HG03354 (cell line): ENCODE measurements at regions not wholly inside any gene's neighbourhood (a gene's known extent, or its start where the extent isn't known, plus 50 kb on each side); places are given as distances from the start of the nearest gene placed in this dataset.
"Not testable (repeated sequence)": the region's sequence is repeated elsewhere in the genome, so short reads cannot be mapped to it uniquely, and the experiment has no call there.

Source experiments
- ATAC-seq: cut with Tn5 transposase; IDR thresholded peaks from one replicate; pipeline ENCODE4 v1.9.1; 2021; ENCODE audit warnings: mild to moderate bottlenecking; ENCODE audit not compliant: unreplicated experiment, poor library complexity, severe bottlenecking

DNA sequence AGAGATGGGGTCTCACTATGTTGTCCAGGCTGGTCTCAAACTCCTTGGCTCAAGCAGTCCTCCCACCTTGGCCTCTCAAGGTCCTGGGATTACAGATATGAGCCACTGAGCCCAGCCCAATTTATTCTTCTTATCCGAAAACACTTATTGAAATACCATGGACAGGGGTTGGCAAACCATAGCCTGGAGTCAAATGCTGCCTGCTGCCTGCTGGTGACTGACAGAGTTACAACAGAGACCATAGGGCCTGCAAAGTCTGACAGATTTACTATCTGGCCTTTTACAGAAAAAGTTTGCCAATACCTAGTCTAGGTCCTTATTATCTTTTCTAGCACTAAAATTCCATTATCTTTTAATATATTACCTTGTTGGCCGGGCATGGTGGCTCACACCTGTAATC lies 87.1 kb upstream of the ZNF281 start:
- ATAC-seq = no peak

GRCh38 chr1:200495901-200496300 lies 86.1 kb upstream of the ZNF281 start:
- no peak for ATAC-seq

DNA sequence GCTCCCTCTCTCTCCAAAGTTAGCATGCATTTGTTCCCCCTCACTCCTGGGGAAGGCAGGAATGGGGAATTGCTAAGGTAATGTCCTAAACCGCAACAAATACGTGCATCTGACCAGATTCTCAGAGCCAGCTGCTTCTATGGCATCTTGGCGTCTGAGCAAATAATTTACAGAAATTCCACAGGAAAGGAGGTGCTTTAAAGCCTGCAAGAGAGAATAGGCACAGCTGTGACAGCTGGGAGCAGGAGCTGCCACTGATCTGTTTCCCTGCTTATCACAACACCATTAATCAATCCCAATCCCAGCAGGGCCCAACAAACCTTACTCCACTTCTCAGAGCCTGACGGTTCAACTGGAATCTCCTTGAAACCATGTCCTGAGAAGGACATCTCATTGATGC lies 83.5 kb upstream of the ZNF281 start:
- ATAC-seq = no peak

DNA sequence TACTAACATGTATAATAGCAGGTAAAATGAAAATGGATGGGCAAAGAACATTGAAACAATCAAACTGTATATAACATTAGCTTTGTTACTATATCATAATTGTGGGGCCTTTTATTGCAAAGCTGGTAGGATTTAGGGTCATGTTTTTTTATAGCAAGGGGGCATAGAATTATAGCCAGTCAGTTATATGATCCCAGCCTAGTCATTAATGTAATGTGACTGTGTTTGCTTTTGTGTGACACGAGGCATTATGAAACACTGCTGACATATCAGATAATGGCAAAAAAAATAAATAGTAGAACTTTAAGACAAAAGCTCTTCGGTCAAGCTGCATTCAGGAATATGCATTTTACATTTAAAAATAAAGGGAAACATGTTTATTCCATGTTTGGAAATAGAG lies 81.3 kb upstream of the ZNF281 start:
- no peak for ATAC-seq

DNA sequence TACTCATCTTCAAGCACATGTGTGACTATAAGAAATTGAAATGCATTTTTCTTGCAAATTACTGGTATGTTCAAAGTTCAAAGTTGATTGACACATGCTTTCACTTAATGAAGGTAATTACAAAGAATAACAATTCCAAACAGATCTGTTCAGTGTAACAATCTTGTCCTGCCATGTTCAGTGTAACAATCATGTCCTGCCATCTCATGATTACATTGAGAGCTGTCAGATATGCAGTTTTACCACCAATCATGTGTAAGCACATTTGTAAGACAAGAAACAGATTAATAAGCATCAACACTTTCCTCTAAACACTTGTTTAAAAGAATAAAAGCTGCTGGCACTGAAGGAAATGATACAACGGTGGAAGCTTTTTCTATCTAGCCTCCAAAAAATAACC lies 80.3 kb upstream of the ZNF281 start:
- ATAC-seq = no peak

GRCh38 chr1:200488375-200489165 lies 78.7 kb upstream of the ZNF281 start:
- peak; percentile 76 for ATAC-seq

GRCh38 chr1:200487650-200488049 lies 77.8 kb upstream of the ZNF281 start:
- no peak for ATAC-seq

DNA sequence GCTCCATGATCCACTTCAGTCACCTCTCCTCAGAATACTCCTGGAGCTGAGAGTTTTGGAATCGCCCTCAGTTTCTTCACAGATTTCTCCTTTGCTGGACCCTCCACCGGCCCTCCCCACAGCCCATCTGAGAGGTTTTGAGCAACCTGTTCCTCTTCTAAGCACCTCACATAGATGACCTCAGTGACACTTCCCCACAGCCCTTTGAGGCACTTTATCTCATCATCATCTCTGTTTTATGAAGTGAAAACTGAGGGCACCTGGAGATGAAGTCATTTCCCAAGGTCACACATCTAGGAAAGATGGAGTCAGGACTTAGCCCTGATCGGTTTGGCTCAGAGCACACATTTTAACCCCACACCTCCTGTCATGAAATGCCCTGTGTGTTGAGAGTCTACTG lies 76.8 kb upstream of the ZNF281 start:
- no peak for ATAC-seq

DNA sequence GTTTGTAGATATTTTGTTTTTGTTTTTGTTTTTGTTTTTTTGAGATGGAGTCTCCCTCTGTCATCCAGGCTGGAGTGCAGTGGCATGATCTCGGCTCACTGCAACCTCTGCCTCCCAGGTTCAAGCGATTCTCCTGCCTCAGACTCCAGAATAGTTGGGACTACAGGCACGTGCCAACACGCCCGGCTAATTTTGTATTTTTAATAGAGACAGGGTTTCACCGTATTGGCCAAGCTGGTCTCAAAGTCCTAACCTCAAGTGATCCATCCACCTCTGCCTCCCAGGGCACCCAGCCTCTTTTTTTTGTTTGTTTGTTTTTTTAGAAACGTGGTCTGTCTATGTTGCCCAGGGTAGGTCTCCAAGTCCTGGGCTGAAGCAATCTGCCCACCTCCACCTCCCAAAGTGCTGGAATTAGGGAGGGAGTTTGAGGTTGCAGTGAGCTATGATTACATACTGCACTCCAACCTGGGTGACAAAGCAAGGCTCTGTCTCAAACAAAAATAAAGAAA lies 74.7 kb upstream of the ZNF281 start:
- not testable (repeated sequence) for ATAC-seq

DNA sequence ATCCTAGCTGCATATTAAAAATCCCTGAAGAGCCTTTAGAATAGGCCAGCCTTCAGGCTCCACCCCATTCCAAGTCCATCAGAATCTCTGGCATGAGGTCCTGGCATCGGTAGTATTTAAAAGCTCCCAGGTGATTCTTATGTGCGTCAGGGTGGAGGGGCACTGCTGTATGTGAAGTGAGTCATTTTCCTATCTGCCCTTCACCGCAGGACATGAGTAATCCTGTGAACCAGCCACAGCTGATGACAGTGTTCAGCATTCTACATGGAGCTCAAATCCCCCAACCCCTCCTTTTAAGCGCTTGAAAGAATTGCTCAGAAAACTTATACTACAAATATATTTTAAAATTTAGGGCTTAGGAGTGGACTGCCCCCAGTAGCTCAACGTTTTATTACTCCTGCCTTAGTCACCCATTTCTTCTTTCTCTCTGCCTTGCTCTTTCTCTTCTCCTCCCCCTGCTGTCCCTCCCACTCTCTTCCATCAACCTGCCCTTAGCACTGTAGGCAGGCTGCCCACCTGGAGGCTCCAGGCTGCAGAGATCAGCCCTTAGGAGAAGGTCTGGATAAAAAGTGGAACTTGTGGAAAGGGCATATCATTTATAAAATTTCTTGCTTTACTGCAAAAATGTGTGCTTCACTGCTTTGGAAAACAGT lies 73.8 kb upstream of the ZNF281 start:
- ATAC-seq = peak; percentile 99

DNA sequence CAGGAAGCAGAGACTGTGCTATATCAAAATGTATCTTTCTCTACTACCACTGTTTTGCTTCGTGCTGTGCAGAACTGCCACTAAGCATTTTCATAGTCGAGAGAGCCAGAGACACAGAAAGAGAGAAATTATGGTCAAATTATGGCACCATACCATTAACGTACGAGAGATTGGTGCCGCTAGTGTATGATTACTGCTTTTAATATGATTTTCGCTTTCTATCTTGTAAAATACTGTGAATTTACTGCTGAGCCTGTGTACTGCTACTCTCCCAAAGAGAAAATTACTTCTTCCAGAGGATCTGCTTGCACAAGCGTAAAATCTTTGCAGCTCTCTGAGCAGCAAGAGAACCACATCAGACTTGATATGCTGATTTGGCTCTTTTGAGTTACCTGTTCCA lies 71.1 kb upstream of the ZNF281 start:
- ATAC-seq = no peak

GRCh38 chr1:200479816-200480215 lies 70.0 kb upstream of the ZNF281 start:
- ATAC-seq = no peak

DNA sequence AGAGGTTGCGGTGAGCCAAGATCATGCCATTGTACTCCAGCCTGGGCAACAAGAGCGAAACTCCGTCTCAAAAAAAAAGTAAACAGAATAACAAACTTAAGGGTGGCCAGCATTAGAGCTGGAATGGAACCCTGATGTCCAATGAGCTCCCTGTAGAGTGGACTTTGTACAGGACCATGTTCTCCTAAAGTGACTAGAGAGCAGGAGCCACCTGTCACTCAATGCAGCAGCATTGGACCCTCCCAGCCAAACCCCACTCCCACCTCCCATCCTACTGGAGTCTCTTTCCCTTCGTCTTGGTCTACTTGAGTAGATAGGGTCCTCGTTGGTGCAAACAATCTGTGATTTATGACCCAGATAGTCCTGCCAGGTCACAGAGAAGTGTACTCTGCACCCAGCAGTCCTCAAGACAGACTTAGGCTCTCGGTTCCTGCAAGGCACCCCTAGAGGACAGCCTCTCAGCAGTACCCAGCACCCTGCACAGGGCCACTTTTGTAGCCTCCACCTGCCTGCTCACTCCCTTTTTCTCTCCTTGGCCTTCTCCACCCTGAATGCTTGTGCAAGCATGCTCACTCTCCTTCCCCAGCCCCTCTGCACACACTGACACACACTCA lies 69.2 kb upstream of the ZNF281 start:
- no peak for ATAC-seq

GRCh38 chr1:200478239-200478623 lies 68.4 kb upstream of the ZNF281 start:
- no peak for ATAC-seq

DNA sequence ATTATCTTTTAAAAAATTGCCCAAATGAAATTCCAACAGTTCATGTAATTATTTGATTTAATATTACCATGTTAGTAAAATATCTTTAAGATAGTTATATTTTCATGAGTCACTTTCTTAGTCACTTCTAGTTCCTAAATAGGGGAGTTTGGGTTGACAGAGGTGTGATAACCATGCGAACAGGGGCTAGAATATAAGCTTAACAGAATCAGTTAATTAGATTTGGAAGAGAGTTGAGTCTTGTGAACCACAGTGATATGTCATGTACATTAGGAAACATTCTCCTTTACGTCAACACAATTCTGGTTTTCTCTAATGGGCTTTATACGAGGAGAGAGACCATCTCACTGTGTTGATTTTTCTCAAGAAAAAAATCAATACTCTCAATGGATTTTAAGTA lies 64.8 kb upstream of the ZNF281 start:
- ATAC-seq = no peak

DNA sequence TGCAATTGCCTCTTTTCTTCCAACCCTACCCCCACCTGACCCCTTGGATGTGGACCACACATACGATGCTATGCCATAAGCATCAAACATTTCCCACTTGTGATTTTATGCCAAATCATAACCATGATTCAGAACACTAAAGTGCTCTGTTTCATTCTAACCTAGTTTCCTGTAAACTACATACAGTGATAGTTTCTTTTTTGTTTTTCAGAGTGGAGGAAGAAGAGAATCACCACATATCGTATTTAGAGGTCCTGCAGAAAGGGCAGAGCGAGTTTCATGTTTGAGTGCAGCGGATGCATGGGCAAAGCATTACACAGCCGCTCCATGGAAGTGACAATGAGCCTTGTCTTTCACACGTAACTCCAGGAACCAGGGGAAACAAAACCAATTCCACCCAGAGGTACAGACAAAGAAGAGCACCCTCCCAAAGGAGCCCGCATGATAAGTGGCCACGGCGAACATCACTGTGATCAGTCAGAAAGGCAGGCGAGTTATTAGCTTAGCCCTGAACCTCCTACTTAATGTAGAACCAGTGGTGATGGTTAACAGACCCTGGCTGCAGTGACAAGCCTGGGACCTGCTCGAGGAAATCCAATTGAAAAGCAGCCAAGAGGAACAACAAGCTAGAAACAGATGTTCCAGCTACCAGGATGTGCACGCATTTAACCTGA lies 64.0 kb upstream of the ZNF281 start:
- ATAC-seq = peak; percentile 78

DNA sequence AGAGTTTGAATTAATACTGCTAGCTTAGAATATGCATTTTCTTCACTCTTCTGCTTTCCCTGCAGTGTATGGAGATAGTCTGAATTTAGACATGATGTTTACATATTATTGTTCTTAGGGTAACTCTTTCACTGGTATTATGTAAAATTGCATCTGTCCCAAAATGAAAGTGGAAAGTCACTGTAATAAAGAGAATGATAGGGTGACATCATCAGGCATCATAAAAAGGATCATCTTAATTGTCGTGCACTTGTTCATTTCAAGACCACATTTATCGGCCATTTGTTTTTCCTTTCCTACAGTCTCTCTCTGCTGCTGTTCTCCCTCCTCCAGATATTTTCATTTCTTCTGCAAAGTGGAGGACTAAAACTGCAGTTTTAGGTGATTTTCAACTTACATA lies 61.9 kb upstream of the ZNF281 start:
- no peak for ATAC-seq

- ATAC-seq = no peak
Observed at GRCh38 chr1:200468264-200469001, 58.6 kb upstream of the ZNF281 start.

GRCh38 chr1:200464784-200465400 lies 55.1 kb upstream of the ZNF281 start:
- ATAC-seq = no peak
